Stomach smooth muscle (tissue), 2 donors: ENCODE measurements at regions not wholly inside any gene's neighbourhood (a gene's known extent, or its start where the extent isn't known, plus 50 kb on each side); places are given as distances from the start of the nearest gene placed in this dataset.
"Not testable (repeated sequence)": the region's sequence is repeated elsewhere in the genome, so short reads cannot be mapped to it uniquely, and the experiment has no call there.

ENCODE experiments used
- H3K27ac ChIP-seq: one replicate; pipeline ENCODE4 v1.7.0; 2013; ENCODE audit warnings: mild to moderate bottlenecking, low read length, inconsistent platforms
- H3K27me3 ChIP-seq, 2 donors: one replicate each; pipeline ENCODE4 v1.7.0; 2013; ENCODE audit warnings: low read length in 2 of 2; ENCODE audit not compliant: insufficient read depth in 2 of 2, control insufficient read depth in 1 of 2
- H3K36me3 ChIP-seq, 2 donors: one replicate each; pipeline ENCODE4 v1.7.0; 2013; ENCODE audit warnings: low read length in 2 of 2; ENCODE audit not compliant: control insufficient read depth in 2 of 2, insufficient read depth in 2 of 2
- H3K4me1 ChIP-seq: one replicate; pipeline ENCODE4 v1.7.0; 2013; ENCODE audit warnings: low read length; ENCODE audit not compliant: control insufficient read depth, insufficient read depth
- H3K4me3 ChIP-seq, 2 donors: one replicate each; pipeline ENCODE4 v1.7.0; 2013; ENCODE audit warnings: low read length in 2 of 2
- H3K9ac ChIP-seq, 2 donors: one replicate each; pipeline ENCODE4 v1.7.0; 2013; ENCODE audit warnings: low read length in 2 of 2, mild to moderate bottlenecking in 1 of 2
- H3K9me3 ChIP-seq, 2 donors: one replicate each; pipeline ENCODE4 v1.7.0; 2013; ENCODE audit warnings: low read length in 2 of 2; ENCODE audit not compliant: control insufficient read depth in 2 of 2
- donor health status: healthy.
- donor health status: Pancreatic carcinoma.

GRCh38 chr6:105681061-105681460, 278.2 kb upstream of the PREP start:
- Histone ChIP-seq H3K27ac (no peak overlapping the region), H3K36me3 (no peaks in the 10 kb centered on the region), H3K9me3 (no peaks in the 10 kb centered on the region), H3K4me1 (no peaks in the 10 kb centered on the region), H3K4me3 (no peak overlapping the region), H3K9ac (no peak overlapping the region), H3K27me3 (no peaks in the 10 kb centered on the region)

- no peak overlapping the region for H3K27ac ChIP-seq
- no peaks in the 10 kb centered on the region for H3K27me3 ChIP-seq
- no peaks in the 10 kb centered on the region for H3K4me1 ChIP-seq
- H3K4me3 ChIP-seq = no peak overlapping the region
- H3K9me3 ChIP-seq = no peaks in the 10 kb centered on the region
- no peak overlapping the region for H3K9ac ChIP-seq
- H3K36me3 ChIP-seq = no peaks in the 10 kb centered on the region
Observed at GRCh38 chr6:105680131-105680530, 277.2 kb upstream of the PREP start.

DNA sequence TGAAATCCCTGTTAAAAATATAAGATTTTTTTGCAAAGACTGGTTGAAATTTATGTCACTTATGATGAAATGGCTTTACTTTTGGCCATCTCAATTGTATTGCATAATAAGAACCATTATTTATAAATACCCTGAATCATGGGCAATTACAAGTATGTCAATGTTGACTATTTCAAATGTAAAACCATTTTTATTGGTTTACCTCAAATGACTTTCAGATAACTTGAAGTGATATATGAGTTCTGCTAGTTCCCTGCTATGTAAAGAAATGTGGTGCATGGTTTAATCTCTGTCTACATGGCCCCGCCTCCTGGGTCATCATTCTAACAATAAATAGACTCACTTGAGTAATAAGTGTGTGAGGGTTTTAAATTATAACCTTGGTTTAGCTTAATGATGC, 275.6 kb upstream of the PREP start:
- Histone ChIP-seq H3K27ac (no peak overlapping the region), H3K4me1 (no peaks in the 10 kb centered on the region), H3K27me3 (no peaks in the 10 kb centered on the region), H3K36me3 (no peaks in the 10 kb centered on the region), H3K4me3 (no peak overlapping the region), H3K9ac (no peak overlapping the region), H3K9me3 (no peaks in the 10 kb centered on the region)

DNA sequence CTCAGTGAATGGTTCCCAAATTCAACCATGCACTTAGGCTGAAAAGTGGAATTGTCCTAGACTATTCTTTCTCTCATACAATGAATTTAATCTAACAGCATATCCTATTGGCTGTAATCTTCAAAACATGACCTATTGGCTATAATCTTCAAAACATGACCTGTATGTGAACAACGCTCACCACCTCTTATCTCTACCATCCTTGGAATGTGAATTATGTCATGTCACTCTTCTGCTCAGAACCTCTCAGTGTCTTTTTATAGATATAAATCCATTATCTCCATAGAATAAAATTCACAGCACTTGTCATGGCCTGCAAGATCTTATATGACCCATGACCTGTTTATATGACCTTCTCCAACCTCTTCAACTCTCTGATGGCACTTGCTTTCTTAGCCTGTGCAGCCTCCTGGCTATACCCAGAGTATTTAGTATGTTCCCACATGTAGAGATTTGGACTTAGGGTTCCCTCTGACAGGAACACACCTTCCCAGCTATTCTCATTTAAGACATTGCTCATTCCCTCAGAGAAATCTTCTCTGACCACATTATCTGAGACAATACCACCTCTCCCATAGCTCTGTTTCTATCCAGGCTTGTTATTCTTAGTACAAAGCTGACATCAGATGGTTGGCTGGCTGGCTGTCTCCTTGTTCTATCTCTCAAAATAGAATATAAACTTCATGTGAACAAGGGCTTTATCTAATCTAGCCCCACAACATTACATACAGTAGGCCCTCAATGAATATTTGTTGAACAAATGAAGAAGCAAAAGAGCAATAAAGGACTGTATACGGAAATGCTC, 275.0 kb upstream of the PREP start:
- H3K4me1 ChIP-seq = no peaks in the 10 kb centered on the region
- H3K36me3 ChIP-seq = no peaks in the 10 kb centered on the region
- H3K27me3 ChIP-seq = no peaks in the 10 kb centered on the region
- no peak overlapping the region for H3K4me3 ChIP-seq
- no peaks in the 10 kb centered on the region for H3K9me3 ChIP-seq
- H3K9ac ChIP-seq = no peak overlapping the region
- H3K27ac ChIP-seq = no peak overlapping the region

DNA sequence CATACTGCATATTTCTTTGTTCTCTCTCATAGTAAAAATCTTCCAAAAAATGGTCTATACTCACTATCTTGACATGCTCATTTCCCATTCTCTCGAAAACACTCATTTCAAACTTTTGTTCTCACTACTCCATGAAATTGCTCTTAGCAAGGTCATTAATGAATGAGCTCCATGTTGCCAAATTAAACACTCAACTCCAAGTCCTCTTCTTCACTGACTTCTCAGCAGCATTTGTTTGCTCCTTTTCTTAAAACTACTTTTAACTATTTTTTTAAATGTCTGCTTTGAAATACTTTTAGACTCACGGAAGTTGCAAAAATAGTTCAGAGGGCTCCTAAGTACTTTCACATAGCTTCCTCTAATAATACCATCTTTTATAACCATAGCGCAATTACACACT, 274.0 kb upstream of the PREP start:
- Histone ChIP-seq H3K9ac (no peak overlapping the region), H3K4me1 (no peaks in the 10 kb centered on the region), H3K4me3 (no peak overlapping the region), H3K9me3 (no peaks in the 10 kb centered on the region), H3K27me3 (no peaks in the 10 kb centered on the region), H3K27ac (no peak overlapping the region), H3K36me3 (no peaks in the 10 kb centered on the region)

GRCh38 chr6:105675715-105676397, 273.0 kb upstream of the PREP start:
- Histone ChIP-seq H3K27ac (no peak overlapping the region), H3K9me3 (no peaks in the 10 kb centered on the region), H3K9ac (no peak overlapping the region), H3K4me1 (no peaks in the 10 kb centered on the region), H3K27me3 (no peaks in the 10 kb centered on the region), H3K4me3 (no peak overlapping the region), H3K36me3 (no peaks in the 10 kb centered on the region)

GRCh38 chr6:105672856-105673538, 270.1 kb upstream of the PREP start:
- H3K9me3 ChIP-seq, H3K36me3 ChIP-seq, H3K9ac ChIP-seq, H3K27me3 ChIP-seq, H3K27ac ChIP-seq, H3K4me3 ChIP-seq, H3K4me1 ChIP-seq: not testable (repeated sequence)

DNA sequence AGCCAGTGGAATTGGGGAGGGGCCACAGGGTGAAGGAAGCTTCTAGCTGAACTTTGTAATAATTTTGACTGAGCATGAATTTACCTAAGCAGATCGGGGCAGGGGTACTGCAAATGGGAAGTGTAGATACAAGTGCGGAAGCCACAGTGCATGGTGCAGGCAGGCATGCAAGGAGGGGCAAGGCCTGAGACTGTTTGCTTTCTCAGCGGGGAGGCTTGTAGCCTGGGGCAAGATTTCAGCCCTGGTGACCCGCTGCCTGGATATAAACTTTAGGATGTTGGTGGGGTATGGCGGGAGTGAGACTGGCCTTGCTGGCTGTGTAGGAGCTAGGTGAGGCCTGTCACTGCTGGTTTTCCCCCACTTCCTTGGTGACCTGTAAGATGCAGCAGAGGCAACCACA, 266.4 kb upstream of the PREP start:
- H3K27me3 ChIP-seq = no peaks in the 10 kb centered on the region
- H3K36me3 ChIP-seq = no peaks in the 10 kb centered on the region
- H3K27ac ChIP-seq = no peak overlapping the region
- H3K4me1 ChIP-seq = no peaks in the 10 kb centered on the region
- no peak overlapping the region for H3K4me3 ChIP-seq
- peaks cover 0 to 2% of the 10 kb centered on the region in 2 donors for H3K9me3 ChIP-seq
- H3K9ac ChIP-seq = no peak overlapping the region

DNA sequence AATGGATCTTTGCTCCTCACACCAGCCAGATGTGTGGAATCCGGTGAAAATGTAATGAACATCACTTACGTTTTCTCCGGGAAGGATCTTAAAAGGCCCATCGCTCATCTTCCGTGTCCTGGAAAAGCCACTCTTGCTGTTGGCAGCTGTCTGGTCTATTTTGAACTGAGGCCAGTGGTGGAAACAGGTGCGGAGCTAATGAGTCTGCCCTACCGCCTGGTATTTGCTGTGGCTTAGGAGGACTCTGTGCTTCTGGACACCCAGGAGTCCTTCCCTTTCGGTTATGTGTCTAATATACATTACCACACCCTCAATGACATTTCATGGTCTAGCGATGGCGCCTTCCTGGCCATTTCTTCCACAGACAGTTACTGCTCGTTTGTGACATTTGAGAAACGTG, 264.2 kb upstream of the PREP start:
- Histone ChIP-seq H3K36me3 (no peaks in the 10 kb centered on the region), H3K9me3 (peaks cover 0 to 2% of the 10 kb centered on the region in 2 donors), H3K4me3 (no peak overlapping the region), H3K4me1 (no peaks in the 10 kb centered on the region), H3K9ac (no peak overlapping the region), H3K27ac (no peak overlapping the region), H3K27me3 (no peaks in the 10 kb centered on the region)

GRCh38 chr6:105664931-105665330, 262.0 kb upstream of the PREP start:
- Histone ChIP-seq H3K36me3 (no peaks in the 10 kb centered on the region), H3K9me3 (peaks cover 0 to 2% of the 10 kb centered on the region in 2 donors), H3K4me1 (no peaks in the 10 kb centered on the region), H3K27me3 (no peaks in the 10 kb centered on the region), H3K9ac (no peak overlapping the region), H3K27ac (no peak overlapping the region), H3K4me3 (no peak overlapping the region)

GRCh38 chr6:105651969-105652368, 249.1 kb upstream of the PREP start:
- H3K36me3 ChIP-seq = no peaks in the 10 kb centered on the region
- H3K27ac ChIP-seq = no peak overlapping the region

More at GRCh38 chr6:105651969-105652368, 249.1 kb upstream of the PREP start:
- Histone ChIP-seq H3K4me1 (no peaks in the 10 kb centered on the region), H3K4me3 (no peak overlapping the region), H3K9ac (no peak overlapping the region), H3K9me3 (no peaks in the 10 kb centered on the region), H3K27me3 (no peaks in the 10 kb centered on the region)
